ENCODE measurements at regions not wholly inside any gene's neighbourhood (a gene's known extent, or its start where the extent isn't known, plus 50 kb on each side); places are given as distances from the start of the nearest gene placed in this dataset.

DNA sequence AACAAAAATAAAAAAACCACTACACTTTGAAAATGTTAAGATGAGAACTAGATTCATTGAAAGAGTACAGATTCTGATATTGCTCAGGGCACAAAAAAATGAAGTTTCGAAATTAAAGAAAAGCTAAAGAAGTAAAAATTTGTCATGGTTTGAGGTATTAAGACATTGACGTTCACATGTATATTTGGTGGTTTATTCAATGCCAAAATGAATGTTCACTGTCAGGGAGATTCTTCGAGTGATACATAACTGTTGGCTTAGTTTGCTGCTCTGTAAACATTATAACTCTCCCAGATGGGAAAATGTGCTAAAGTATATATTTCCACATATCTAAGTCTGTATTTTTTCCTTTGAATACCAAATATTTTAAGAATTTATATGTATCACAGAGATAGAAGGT is 345.0 kb downstream of the SEMA3D start:
- TF ChIP-seq, protein P1, sequence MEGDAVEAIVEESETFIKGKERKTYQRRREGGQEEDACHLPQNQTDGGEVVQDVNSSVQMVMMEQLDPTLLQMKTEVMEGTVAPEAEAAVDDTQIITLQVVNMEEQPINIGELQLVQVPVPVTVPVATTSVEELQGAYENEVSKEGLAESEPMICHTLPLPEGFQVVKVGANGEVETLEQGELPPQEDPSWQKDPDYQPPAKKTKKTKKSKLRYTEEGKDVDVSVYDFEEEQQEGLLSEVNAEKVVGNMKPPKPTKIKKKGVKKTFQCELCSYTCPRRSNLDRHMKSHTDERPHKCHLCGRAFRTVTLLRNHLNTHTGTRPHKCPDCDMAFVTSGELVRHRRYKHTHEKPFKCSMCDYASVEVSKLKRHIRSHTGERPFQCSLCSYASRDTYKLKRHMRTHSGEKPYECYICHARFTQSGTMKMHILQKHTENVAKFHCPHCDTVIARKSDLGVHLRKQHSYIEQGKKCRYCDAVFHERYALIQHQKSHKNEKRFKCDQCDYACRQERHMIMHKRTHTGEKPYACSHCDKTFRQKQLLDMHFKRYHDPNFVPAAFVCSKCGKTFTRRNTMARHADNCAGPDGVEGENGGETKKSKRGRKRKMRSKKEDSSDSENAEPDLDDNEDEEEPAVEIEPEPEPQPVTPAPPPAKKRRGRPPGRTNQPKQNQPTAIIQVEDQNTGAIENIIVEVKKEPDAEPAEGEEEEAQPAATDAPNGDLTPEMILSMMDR (IDR thresholded peaks at IDR 0.05; ENCODE audit: poor library complexity, severe bottlenecking) = no peak
- Histone ChIP-seq H3K9me3 (ENCODE audit: severe bottlenecking) (no peaks in the 10 kb centered on the region), H3K27me3 (ENCODE audit: insufficient read depth, poor library complexity, severe bottlenecking) (no peaks in the 10 kb centered on the region), H3K4me3 (ENCODE audit: severe bottlenecking) (no peak overlapping the region), H3K4me1 (ENCODE audit: insufficient read depth, poor library complexity, severe bottlenecking) (no peaks in the 10 kb centered on the region), H3K27ac (ENCODE audit: poor library complexity, severe bottlenecking) (no peak overlapping the region), H3K36me3 (ENCODE audit: low read depth) (no peaks in the 10 kb centered on the region)
- DNase-seq (ENCODE audit: low spot score) (no peak), ATAC-seq (ENCODE audit: low read depth) (0 out of 3 replicates have a peak, but pooled peaks have one; percentile 23)

DNA sequence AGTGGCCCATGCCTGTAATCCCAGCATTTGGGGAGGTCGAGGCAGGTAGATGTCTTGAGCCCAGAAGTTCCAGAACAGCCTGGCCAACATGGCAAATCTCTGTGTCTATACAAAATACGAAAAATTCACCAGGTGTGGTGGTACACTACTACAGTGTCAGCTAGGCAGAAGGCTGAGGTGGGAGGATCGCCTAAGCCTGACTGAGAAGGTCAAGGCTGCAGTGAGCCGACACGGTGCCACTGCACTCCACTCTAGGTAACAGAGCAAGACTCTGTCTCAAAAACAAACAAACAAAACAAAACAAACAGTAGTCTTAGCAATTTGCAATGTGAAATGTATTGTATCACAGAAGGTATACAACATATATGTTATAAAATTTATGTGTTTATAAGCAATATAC is 348.0 kb downstream of the SEMA3D start:
- H3K9me3 ChIP-seq (ENCODE audit: severe bottlenecking) = no peaks in the 10 kb centered on the region
- ATAC-seq (ENCODE audit: low read depth) (no peak), DNase-seq (ENCODE audit: low spot score) (no peak)
- no peaks in the 10 kb centered on the region for H3K27me3 ChIP-seq (ENCODE audit: insufficient read depth, poor library complexity, severe bottlenecking)
- H3K4me3 ChIP-seq (ENCODE audit: severe bottlenecking) = no peak overlapping the region
- TF ChIP-seq, protein P1 (IDR thresholded peaks at IDR 0.05; ENCODE audit: poor library complexity, severe bottlenecking) = no peak
- no peaks in the 10 kb centered on the region for H3K4me1 ChIP-seq (ENCODE audit: insufficient read depth, poor library complexity, severe bottlenecking)
- H3K27ac ChIP-seq (ENCODE audit: poor library complexity, severe bottlenecking) = no peak overlapping the region
- no peaks in the 10 kb centered on the region for H3K36me3 ChIP-seq (ENCODE audit: low read depth)

DNA sequence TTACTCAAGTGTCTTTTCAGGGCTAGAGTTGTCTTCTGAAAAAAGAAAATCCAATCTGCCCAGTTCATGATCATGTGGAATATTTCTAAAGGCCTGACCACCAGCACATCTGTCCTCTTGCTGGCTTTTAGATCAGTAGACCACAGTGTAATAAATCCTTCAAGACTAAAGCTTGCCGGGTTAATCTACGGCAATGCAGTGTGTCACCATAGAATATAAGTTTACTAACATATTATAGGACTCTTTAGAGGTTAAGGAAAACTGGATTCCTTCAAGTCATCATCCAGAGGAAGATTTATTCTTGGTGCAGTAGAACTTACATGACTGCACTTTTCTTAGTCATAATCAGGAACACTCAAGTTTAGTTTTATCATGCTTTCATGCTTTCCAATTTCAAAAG is 349.5 kb downstream of the SEMA3D start:
- H3K9me3 ChIP-seq (ENCODE audit: severe bottlenecking) = no peaks in the 10 kb centered on the region
- no peaks in the 10 kb centered on the region for H3K4me1 ChIP-seq (ENCODE audit: insufficient read depth, poor library complexity, severe bottlenecking)
- H3K27me3 ChIP-seq (ENCODE audit: insufficient read depth, poor library complexity, severe bottlenecking) = no peaks in the 10 kb centered on the region
- TF ChIP-seq, protein P1 (IDR thresholded peaks at IDR 0.05; ENCODE audit: poor library complexity, severe bottlenecking) = no peak
- no peak for DNase-seq (ENCODE audit: low spot score)
- no peaks in the 10 kb centered on the region for H3K36me3 ChIP-seq (ENCODE audit: low read depth)
- ATAC-seq (ENCODE audit: low read depth) = no peak
- no peak overlapping the region for H3K4me3 ChIP-seq (ENCODE audit: severe bottlenecking)
- H3K27ac ChIP-seq (ENCODE audit: poor library complexity, severe bottlenecking) = no peak overlapping the region

DNA sequence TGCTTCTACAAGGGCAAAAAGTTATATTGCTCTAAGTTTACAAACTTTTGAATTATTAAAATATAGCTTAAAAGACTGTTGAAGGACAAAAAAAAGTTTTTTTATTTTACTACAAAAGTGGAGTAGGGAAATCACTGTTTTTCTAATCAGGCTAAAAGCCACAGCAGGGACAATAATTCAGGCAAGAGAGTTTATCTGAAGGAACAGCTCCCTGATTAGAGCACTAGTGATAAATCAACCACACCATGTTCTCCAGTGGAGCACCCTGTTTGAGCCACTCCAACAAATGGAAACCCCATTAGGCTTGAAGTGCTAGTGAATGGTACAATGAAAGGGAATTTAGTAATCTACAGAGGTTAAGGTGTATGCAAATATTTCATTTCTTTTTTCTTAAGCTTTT is 357.1 kb downstream of the SEMA3D start:
- no peaks in the 10 kb centered on the region for H3K4me1 ChIP-seq (ENCODE audit: insufficient read depth, poor library complexity, severe bottlenecking)
- H3K4me3 ChIP-seq (ENCODE audit: severe bottlenecking) = no peak overlapping the region
- H3K9me3 ChIP-seq (ENCODE audit: severe bottlenecking) = no peaks in the 10 kb centered on the region
- ATAC-seq (ENCODE audit: low read depth) (no peak), DNase-seq (ENCODE audit: low spot score) (no peak)
- no peak overlapping the region for H3K27ac ChIP-seq (ENCODE audit: poor library complexity, severe bottlenecking)
- TF ChIP-seq, protein P1 (IDR thresholded peaks at IDR 0.05; ENCODE audit: poor library complexity, severe bottlenecking) = no peak
- H3K36me3 ChIP-seq (ENCODE audit: low read depth) = no peaks in the 10 kb centered on the region
- H3K27me3 ChIP-seq (ENCODE audit: insufficient read depth, poor library complexity, severe bottlenecking) = no peaks in the 10 kb centered on the region

DNA sequence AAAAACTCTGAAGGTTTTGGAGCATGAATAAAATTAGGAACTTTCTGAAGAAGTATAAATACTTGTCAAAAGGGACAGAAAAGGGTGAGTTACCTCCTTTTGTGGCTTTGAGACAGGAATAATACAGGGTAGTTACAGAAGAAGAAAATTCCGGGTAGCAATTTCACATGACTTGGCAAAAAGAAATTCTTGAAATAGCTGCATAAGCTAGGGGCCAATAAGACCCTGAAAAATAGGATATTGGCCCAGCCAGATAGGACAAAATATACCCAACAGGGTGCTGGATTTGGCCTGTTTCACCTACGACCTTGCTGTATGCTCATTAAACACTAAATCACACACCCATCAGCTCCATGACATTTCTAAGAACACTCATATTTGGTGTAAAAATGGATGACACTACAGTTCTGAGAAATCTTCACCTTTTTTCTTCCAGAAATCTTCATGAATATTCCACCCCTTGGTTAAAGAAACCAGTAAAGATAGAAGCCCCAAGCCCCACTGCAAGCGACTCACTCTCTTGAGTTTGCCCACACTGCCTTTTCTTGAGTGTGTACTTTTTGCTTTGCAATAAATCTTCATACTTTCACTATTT is 362.7 kb downstream of the SEMA3D start:
- H3K27ac ChIP-seq (ENCODE audit: poor library complexity, severe bottlenecking) = no peak overlapping the region
- H3K4me1 ChIP-seq (ENCODE audit: insufficient read depth, poor library complexity, severe bottlenecking) = no peaks in the 10 kb centered on the region
- DNase-seq (ENCODE audit: low spot score) (no peak), ATAC-seq (ENCODE audit: low read depth) (no peak)
- no peaks in the 10 kb centered on the region for H3K36me3 ChIP-seq (ENCODE audit: low read depth)
- no peaks in the 10 kb centered on the region for H3K9me3 ChIP-seq (ENCODE audit: severe bottlenecking)
- H3K27me3 ChIP-seq (ENCODE audit: insufficient read depth, poor library complexity, severe bottlenecking) = no peaks in the 10 kb centered on the region
- no peak overlapping the region for H3K4me3 ChIP-seq (ENCODE audit: severe bottlenecking)
- TF ChIP-seq, protein P1 (IDR thresholded peaks at IDR 0.05; ENCODE audit: poor library complexity, severe bottlenecking) = no peak

Data from RWPE2 (cell line).